ENCODE measurements at regions not wholly inside any gene's neighbourhood (a gene's known extent, or its start where the extent isn't known, plus 50 kb on each side); places are given as distances from the start of the nearest gene placed in this dataset.
A peak's percentile ranks its signal among the peaks of the same experiment; 100 is the strongest.
"Not testable (repeated sequence)": the region's sequence is repeated elsewhere in the genome, so short reads cannot be mapped to it uniquely, and the experiment has no call there.

GRCh38 chr7:94145602-94146001 lies 141.4 kb upstream of the BET1 start:
- no peak for TF ChIP-seq CTCF (IDR thresholded peaks at IDR 0.05)
- Mint-ChIP-seq H3K36me3 (ENCODE audit: unreplicated experiment) (no peaks in the 10 kb centered on the region), H3K27me3 (ENCODE audit: unreplicated experiment) (no peaks in the 10 kb centered on the region), H3K4me1 (ENCODE audit: unreplicated experiment) (peaks cover 75% of the 10 kb centered on the region), H3K27ac (ENCODE audit: unreplicated experiment) (peak overlapping the region; percentile 95), H3K4me3 (ENCODE audit: unreplicated experiment) (peak overlapping the region; percentile 24), H3K9me3 (ENCODE audit: unreplicated experiment) (peaks cover 4% of the 10 kb centered on the region)
- DNase-seq (ENCODE audit: extremely low spot score, unreplicated experiment): no peak

GRCh38 chr7:94146408-94146807 lies 142.3 kb upstream of the BET1 start:
- H3K27me3 Mint-ChIP-seq (ENCODE audit: unreplicated experiment): no peaks in the 10 kb centered on the region
- H3K27ac Mint-ChIP-seq (ENCODE audit: unreplicated experiment): peak overlapping the region; percentile 95
- H3K36me3 Mint-ChIP-seq (ENCODE audit: unreplicated experiment): no peaks in the 10 kb centered on the region
- peak; percentile 85 for DNase-seq (ENCODE audit: extremely low spot score, unreplicated experiment)
- H3K4me1 Mint-ChIP-seq (ENCODE audit: unreplicated experiment): peaks cover 72% of the 10 kb centered on the region
- no peak overlapping the region for H3K4me3 Mint-ChIP-seq (ENCODE audit: unreplicated experiment)
- TF ChIP-seq CTCF (IDR thresholded peaks at IDR 0.05): no peak
- peaks cover 4% of the 10 kb centered on the region for H3K9me3 Mint-ChIP-seq (ENCODE audit: unreplicated experiment)

GRCh38 chr7:94149789-94150545 lies 145.8 kb upstream of the BET1 start:
- no peaks in the 10 kb centered on the region for H3K36me3 Mint-ChIP-seq (ENCODE audit: unreplicated experiment)
- no peak for DNase-seq (ENCODE audit: extremely low spot score, unreplicated experiment)
- TF ChIP-seq CTCF (IDR thresholded peaks at IDR 0.05): no peak
- H3K27ac Mint-ChIP-seq (ENCODE audit: unreplicated experiment): peak overlapping the region; percentile 25
- H3K4me1 Mint-ChIP-seq (ENCODE audit: unreplicated experiment): peaks cover 41% of the 10 kb centered on the region
- H3K4me3 Mint-ChIP-seq (ENCODE audit: unreplicated experiment): no peak overlapping the region
- no peaks in the 10 kb centered on the region for H3K27me3 Mint-ChIP-seq (ENCODE audit: unreplicated experiment)
- H3K9me3 Mint-ChIP-seq (ENCODE audit: unreplicated experiment): peaks cover 4% of the 10 kb centered on the region

GRCh38 chr7:94154182-94154581 lies 150.0 kb upstream of the BET1 start:
- Mint-ChIP-seq H3K4me3 (ENCODE audit: unreplicated experiment) (no peak overlapping the region), H3K36me3 (ENCODE audit: unreplicated experiment) (no peaks in the 10 kb centered on the region), H3K27me3 (ENCODE audit: unreplicated experiment) (no peaks in the 10 kb centered on the region), H3K27ac (ENCODE audit: unreplicated experiment) (no peak overlapping the region), H3K9me3 (ENCODE audit: unreplicated experiment) (no peaks in the 10 kb centered on the region), H3K4me1 (ENCODE audit: unreplicated experiment) (peaks cover 28% of the 10 kb centered on the region)
- no peak for DNase-seq (ENCODE audit: extremely low spot score, unreplicated experiment)
- TF ChIP-seq CTCF (IDR thresholded peaks at IDR 0.05): no peak

- Mint-ChIP-seq H3K9me3 (ENCODE audit: unreplicated experiment) (no peaks in the 10 kb centered on the region), H3K27me3 (ENCODE audit: unreplicated experiment) (no peaks in the 10 kb centered on the region), H3K36me3 (ENCODE audit: unreplicated experiment) (no peaks in the 10 kb centered on the region), H3K27ac (ENCODE audit: unreplicated experiment) (no peak overlapping the region), H3K4me3 (ENCODE audit: unreplicated experiment) (no peak overlapping the region), H3K4me1 (ENCODE audit: unreplicated experiment) (peaks cover 23% of the 10 kb centered on the region)
- no peak for TF ChIP-seq CTCF (IDR thresholded peaks at IDR 0.05)
- no peak for DNase-seq (ENCODE audit: extremely low spot score, unreplicated experiment)
Observed at GRCh38 chr7:94154858-94155257, 150.7 kb upstream of the BET1 start.

- not testable (repeated sequence) for H3K27me3 Mint-ChIP-seq (ENCODE audit: unreplicated experiment); DNase-seq (ENCODE audit: extremely low spot score, unreplicated experiment); H3K9me3 Mint-ChIP-seq (ENCODE audit: unreplicated experiment); H3K4me3 Mint-ChIP-seq (ENCODE audit: unreplicated experiment); H3K36me3 Mint-ChIP-seq (ENCODE audit: unreplicated experiment)
- H3K27ac Mint-ChIP-seq (ENCODE audit: unreplicated experiment): peak overlapping the region; percentile 75
- peaks cover 18% of the 10 kb centered on the region for H3K4me1 Mint-ChIP-seq (ENCODE audit: unreplicated experiment)
Observed at GRCh38 chr7:94157659-94158306, 153.6 kb upstream of the BET1 start.

All from osteocyte (in vitro differentiated cells).